ENCODE measurements at regions not wholly inside any gene's neighbourhood (a gene's known extent, or its start where the extent isn't known, plus 50 kb on each side); places are given as distances from the start of the nearest gene placed in this dataset.

- no peak for TF ChIP-seq CTCF (IDR thresholded peaks at IDR 0.05; ENCODE audit: insufficient read depth, low read depth, low read length)
- no peak for TF ChIP-seq EZH2 (IDR thresholded peaks at IDR 0.05; ENCODE audit: insufficient read depth, low read length)
These were observed 79.5 kb upstream of the GALNT9 start for GRCh38 chr12:132408626-132409494.

Measured in astrocyte (in vitro differentiated cells and primary cell).